Progenitor cell of endocrine pancreas (in vitro differentiated cells): ENCODE measurements at regions not wholly inside any gene's neighbourhood (a gene's known extent, or its start where the extent isn't known, plus 50 kb on each side); places are given as distances from the start of the nearest gene placed in this dataset.

Source experiments
- DNase-seq: peaks from one replicate; pipeline ENCODE4 v3.0.0; 2021; ENCODE audit warnings: low spot score; ENCODE audit not compliant: unreplicated experiment
- H3K27ac Mint-ChIP-seq: 2 replicates; pipeline ENCODE4 v1.8.0; 2021; ENCODE audit warnings: mild to moderate bottlenecking, moderate library complexity, mixed read lengths
- H3K27me3 Mint-ChIP-seq: 2 replicates; pipeline ENCODE4 v1.8.0; 2021; ENCODE audit warnings: mixed read lengths
- H3K36me3 Mint-ChIP-seq: 2 replicates; pipeline ENCODE4 v1.8.0; 2022; ENCODE audit warnings: mixed read lengths; ENCODE audit not compliant: insufficient read depth
- H3K4me1 Mint-ChIP-seq: 2 replicates; pipeline ENCODE4 v1.8.0; 2021; ENCODE audit warnings: low read depth, mixed read lengths
- H3K4me3 Mint-ChIP-seq: 2 replicates; pipeline ENCODE4 v1.8.0; 2021; ENCODE audit warnings: low read depth, mild to moderate bottlenecking, moderate library complexity, mixed read lengths
- H3K9me3 Mint-ChIP-seq: 2 replicates; pipeline ENCODE4 v1.8.0; 2021; ENCODE audit warnings: low read depth, mixed read lengths
- TF ChIP-seq, protein P1 (sequence below): fragments of 200-600 bp; sonication (generic); IDR thresholded peaks from one replicate; pipeline ENCODE4 v1.5.0; 2021; ENCODE audit warnings: antibody characterized with exemption, mild to moderate bottlenecking; ENCODE audit not compliant: unreplicated experiment

DNA sequence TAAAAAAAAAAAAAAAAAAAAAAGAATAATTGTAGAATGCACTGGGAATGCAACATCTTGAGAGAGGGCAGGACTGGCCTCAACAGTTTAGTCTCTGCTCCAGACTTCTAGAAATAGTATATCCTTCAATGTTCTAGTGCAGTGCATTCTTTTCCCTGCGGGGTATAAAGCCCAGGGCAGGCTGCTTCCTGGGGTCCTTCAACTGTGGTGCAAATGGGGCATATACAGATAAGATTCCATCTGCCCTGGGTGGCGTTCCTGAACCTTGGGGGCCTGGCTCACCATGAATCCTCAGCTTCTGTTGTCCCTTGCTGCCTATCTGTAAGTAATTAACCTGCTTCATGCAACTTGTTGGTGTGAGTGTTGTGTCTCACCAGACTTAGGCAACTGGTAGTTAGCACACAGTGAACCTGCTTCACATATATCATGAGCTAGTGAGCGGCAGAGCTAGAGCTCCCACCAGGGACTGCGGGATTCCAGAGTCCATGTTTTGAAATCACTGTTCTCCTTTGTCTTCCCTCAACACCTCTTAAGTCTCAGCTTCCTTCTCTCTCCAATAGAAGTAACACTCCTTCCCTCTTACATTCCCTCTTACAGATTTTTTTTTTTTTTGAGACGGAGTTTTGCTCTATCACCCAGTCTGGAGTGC lies 177.6 kb downstream of the SUDS3 start:
- no peak overlapping the region for H3K4me3 Mint-ChIP-seq
- no peaks in the 10 kb centered on the region for H3K4me1 Mint-ChIP-seq
- TF ChIP-seq, protein P1, sequence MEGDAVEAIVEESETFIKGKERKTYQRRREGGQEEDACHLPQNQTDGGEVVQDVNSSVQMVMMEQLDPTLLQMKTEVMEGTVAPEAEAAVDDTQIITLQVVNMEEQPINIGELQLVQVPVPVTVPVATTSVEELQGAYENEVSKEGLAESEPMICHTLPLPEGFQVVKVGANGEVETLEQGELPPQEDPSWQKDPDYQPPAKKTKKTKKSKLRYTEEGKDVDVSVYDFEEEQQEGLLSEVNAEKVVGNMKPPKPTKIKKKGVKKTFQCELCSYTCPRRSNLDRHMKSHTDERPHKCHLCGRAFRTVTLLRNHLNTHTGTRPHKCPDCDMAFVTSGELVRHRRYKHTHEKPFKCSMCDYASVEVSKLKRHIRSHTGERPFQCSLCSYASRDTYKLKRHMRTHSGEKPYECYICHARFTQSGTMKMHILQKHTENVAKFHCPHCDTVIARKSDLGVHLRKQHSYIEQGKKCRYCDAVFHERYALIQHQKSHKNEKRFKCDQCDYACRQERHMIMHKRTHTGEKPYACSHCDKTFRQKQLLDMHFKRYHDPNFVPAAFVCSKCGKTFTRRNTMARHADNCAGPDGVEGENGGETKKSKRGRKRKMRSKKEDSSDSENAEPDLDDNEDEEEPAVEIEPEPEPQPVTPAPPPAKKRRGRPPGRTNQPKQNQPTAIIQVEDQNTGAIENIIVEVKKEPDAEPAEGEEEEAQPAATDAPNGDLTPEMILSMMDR: no peak
- peaks cover 5% of the 10 kb centered on the region for H3K27me3 Mint-ChIP-seq
- H3K27ac Mint-ChIP-seq: no peak overlapping the region
- no peak for DNase-seq
- H3K36me3 Mint-ChIP-seq: no peaks in the 10 kb centered on the region
- peaks cover 5% of the 10 kb centered on the region for H3K9me3 Mint-ChIP-seq

DNA sequence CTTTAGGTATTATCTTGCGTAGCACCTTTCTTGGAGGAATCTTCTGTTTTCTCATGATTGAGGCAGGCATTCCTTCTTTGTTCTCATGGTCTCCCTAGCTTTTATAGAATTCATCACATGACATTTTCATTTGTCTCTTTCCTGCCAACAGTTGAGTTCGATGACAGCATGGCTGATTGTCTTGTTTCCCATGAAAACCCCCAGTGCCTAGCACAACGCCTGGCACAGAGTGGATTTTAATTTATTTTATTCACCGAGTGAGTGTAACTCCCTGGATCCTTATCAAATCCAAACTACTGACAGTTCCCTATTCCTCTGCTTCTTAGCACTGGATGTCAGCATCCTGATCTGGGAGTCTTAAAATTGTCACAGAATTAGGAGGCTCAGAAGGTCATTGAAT lies 182.6 kb downstream of the SUDS3 start:
- H3K36me3 Mint-ChIP-seq: no peaks in the 10 kb centered on the region
- H3K4me1 Mint-ChIP-seq: no peaks in the 10 kb centered on the region
- DNase-seq: no peak
- TF ChIP-seq, protein P1: no peak
- no peak overlapping the region for H3K4me3 Mint-ChIP-seq
- no peak overlapping the region for H3K27ac Mint-ChIP-seq
- no peaks in the 10 kb centered on the region for H3K9me3 Mint-ChIP-seq
- H3K27me3 Mint-ChIP-seq: peaks cover 5% of the 10 kb centered on the region

GRCh38 chr12:118560733-118561132 lies 184.4 kb downstream of the SUDS3 start:
- no peak overlapping the region for H3K4me3 Mint-ChIP-seq
- no peak for DNase-seq
- peaks cover 5% of the 10 kb centered on the region for H3K27me3 Mint-ChIP-seq
- TF ChIP-seq, protein P1: no peak
- no peaks in the 10 kb centered on the region for H3K36me3 Mint-ChIP-seq
- no peak overlapping the region for H3K27ac Mint-ChIP-seq
- no peaks in the 10 kb centered on the region for H3K4me1 Mint-ChIP-seq
- H3K9me3 Mint-ChIP-seq: peaks cover 2% of the 10 kb centered on the region

DNA sequence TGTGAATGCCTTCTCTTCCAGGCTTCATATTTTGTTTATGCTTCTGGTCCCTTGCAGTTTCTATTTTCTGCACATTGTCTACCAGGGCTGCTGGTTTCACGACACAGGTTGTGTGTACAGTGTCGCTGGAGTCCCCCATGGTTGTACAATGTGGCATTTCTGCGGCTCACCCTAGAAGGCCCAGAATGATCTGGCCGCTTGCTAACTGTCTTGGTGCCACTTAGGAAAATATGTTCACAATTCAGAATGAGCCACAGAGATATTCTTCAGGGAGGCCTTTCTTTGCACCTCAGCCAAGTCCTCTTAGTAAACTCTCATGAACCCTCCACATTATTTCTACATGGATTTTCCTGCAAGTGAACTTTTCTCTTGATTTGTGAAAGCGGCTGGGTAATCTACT lies 195.4 kb downstream of the SUDS3 start:
- no peak for DNase-seq
- H3K9me3 Mint-ChIP-seq: peaks cover 30% of the 10 kb centered on the region
- H3K27me3 Mint-ChIP-seq: no peaks in the 10 kb centered on the region
- H3K36me3 Mint-ChIP-seq: no peaks in the 10 kb centered on the region
- no peaks in the 10 kb centered on the region for H3K4me1 Mint-ChIP-seq
- H3K4me3 Mint-ChIP-seq: no peak overlapping the region
- TF ChIP-seq, protein P1: no peak
- no peak overlapping the region for H3K27ac Mint-ChIP-seq

DNA sequence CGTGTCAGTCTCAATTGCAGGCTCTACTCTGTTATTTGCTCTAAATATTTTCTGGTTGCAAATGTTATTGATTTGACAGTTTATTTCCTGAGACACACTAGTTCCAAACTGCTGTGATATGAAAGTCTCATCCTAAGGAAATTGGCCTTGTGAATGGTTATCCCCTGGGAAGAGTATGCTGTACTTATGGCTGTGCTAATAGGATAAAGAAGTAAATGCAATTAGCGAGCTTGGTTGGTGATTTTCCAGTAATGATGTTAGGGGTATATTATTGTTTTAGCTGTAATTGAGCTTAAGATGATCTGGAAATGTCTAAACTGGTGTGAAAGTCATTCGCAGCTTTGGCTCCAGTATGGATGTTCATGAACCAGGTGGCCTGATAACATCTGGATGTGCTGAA lies 197.9 kb downstream of the SUDS3 start:
- H3K27ac Mint-ChIP-seq: no peak overlapping the region
- H3K9me3 Mint-ChIP-seq: peaks cover 30% of the 10 kb centered on the region
- H3K27me3 Mint-ChIP-seq: no peaks in the 10 kb centered on the region
- H3K36me3 Mint-ChIP-seq: no peaks in the 10 kb centered on the region
- TF ChIP-seq, protein P1: no peak
- no peaks in the 10 kb centered on the region for H3K4me1 Mint-ChIP-seq
- DNase-seq: no peak
- no peak overlapping the region for H3K4me3 Mint-ChIP-seq
